Stimulated activated CD8-positive, alpha-beta memory T cell treated with anti-CD3 and anti-CD28 coated beads, Interleukin-2, amount 100 ng/mL, for 48 hours (primary cell): ENCODE measurements at regions not wholly inside any gene's neighbourhood (a gene's known extent, or its start where the extent isn't known, plus 50 kb on each side); places are given as distances from the start of the nearest gene placed in this dataset.

Source experiments
- DNase-seq, 2 donors: peaks; one replicate each; pipeline ENCODE4 v3.0.0-alpha.2; 2020; ENCODE audit warnings: low read depth in 2 of 2

GRCh38 chr17:77725846-77726245, 232.7 kb upstream of the TNRC6C start:
- DNase-seq, result no peak

- no peak for DNase-seq
These were observed 231.9 kb upstream of the TNRC6C start for GRCh38 chr17:77726549-77727006.

- no peak for DNase-seq
These were observed 231.4 kb upstream of the TNRC6C start for GRCh38 chr17:77727037-77727615.

DNA sequence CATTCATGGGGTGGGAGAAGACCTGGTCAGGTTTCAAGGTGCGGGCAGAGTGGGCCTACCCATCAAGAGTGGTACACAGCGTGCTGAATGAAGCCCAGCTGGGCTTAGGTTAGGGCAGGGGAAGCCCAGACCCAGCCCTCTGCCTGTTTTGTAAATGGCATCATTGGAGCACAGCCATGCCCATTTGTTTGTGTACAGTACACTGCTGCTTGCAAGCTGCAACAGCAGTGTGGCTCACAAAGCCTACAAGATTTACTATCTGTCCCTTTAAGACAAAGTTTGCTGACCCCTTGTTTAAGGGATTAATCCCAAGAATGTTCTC, 230.1 kb upstream of the TNRC6C start:
- DNase-seq, result no peak

GRCh38 chr17:77728871-77729270, 229.6 kb upstream of the TNRC6C start:
- DNase-seq, result no peak

DNA sequence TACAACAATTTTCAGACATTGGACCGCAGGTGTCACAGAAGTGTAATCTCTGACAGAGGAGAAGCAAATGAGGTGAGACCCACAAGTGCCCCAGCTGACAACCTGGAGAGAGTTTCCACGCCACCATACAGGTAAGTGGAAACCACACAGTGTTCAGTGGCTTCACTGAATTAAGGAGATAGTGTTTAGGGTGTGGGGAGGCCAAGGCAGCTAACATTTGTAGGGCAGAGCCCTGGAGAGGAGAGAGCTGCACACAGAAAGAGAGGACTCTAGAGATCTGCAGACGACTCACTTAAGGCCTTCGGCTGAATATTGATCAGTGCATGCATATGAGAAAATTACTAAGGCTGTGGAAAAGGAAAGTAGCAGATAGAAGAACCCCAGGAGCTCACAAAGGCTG, 228.9 kb upstream of the TNRC6C start:
- no peak for DNase-seq

DNA sequence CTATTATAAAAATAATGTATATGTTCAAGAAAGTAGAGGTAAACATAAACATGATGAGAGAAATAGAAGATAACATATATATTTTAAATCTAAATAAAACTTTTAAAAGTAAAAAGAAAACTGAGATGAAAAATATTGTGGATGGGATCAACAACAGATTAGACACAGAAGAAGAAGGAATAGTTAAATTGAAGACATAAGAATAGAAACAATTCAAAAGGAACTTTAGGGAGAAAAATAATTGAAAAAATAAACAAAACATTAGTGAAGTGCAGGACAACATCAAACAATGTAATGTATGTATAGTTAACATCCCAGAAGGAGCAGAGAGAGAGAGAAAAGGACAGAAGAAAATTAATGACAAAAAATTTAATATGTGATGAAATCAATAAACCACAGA, 228.1 kb upstream of the TNRC6C start:
- no peak for DNase-seq

- DNase-seq, result no peak
These were observed 224.8 kb upstream of the TNRC6C start for GRCh38 chr17:77733576-77734296.

DNA sequence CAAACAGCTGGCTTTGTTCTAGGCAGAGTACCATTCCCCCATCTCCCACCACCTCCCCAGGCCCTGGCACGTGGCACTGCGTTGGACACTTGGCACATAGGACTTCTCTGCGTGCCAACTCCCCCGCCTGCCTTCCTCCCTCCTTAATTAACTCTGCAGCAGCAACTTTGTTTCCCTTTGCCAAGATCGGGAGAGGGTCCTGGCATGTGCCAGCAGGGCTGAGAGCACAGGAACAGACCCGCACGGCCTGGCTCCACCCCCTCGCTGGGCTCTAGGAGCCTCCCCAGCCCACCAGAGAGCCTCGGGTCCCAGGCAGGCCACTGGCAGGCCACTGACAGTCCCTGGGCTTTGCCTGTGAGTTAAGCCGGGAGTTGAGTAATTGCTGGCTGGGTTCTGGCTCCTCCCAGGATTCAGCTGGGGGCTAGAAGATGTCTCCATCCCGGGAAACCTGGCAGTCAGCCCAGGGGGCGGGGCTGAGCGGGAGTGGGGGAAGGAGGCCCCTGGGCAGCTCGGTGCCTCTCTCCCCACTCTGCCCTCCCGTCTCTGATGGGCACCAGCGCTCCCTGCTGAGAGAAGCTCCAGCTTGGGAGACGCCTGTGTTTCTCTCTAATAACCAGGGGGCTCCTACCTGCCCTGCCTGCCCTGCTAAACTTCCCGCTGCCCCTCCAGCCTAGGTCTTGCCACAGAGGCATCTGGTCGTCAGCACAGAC, 224.0 kb upstream of the TNRC6C start:
- DNase-seq, result no peak

DNA sequence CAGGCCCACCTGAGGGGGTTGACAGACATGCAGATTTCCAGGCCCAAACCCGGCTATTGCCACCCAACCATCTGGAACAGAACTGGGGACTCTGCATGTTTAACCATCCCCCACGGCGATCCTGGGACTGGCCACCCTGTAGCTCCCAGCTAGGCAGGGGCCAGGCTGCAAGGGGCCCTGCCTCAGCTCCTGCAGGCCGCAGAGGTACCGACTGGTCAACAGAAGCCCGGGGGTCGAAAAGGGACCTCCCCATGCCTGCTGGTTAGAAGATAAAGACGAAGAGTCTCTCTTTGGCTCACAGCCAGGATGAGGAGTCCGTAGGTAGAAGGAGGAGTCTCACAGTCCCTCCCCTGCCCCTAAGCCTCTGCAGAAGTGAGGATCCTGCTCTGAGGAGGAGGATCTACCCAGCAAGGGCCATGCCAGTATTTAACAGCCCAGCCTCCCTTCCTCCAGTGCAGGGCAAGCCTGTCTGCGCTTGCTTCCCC, 223.4 kb upstream of the TNRC6C start:
- no peak for DNase-seq

DNA sequence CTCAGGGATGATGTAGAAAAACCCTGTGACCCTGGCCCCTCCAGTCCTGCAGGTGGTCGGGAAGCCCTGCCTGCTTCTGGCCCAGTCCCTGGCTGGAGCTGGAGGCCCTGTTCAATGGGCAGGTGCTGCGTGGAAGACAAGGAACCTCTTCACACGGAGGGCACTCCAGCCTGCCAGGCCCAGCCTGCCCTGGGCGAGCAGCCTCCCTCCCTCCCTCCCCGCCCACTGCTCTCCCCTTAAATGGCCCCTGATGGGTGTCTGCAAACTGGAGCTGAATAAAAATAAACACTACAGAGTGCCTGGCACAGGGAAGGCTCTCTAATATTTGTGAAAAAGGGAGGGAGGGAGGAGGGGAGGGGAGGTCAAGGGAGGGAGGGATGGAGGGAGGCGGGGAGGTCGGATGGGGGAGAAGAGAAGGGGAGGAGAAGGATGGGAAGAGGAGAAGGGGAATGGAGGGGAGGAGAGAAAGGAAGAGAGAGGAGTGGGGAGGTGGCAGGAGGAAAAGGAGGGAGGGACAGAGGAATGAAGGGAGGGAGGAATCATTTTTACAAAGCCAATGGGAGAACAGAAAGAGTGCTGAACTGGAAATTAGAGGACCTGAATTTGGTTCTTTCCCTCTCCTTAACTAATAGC, 222.8 kb upstream of the TNRC6C start:
- DNase-seq, result no peak

- DNase-seq, result no peak
These were observed 222.3 kb upstream of the TNRC6C start for GRCh38 chr17:77736199-77736585.

- DNase-seq, result no peak
These were observed 221.8 kb upstream of the TNRC6C start for GRCh38 chr17:77736721-77737120.

DNA sequence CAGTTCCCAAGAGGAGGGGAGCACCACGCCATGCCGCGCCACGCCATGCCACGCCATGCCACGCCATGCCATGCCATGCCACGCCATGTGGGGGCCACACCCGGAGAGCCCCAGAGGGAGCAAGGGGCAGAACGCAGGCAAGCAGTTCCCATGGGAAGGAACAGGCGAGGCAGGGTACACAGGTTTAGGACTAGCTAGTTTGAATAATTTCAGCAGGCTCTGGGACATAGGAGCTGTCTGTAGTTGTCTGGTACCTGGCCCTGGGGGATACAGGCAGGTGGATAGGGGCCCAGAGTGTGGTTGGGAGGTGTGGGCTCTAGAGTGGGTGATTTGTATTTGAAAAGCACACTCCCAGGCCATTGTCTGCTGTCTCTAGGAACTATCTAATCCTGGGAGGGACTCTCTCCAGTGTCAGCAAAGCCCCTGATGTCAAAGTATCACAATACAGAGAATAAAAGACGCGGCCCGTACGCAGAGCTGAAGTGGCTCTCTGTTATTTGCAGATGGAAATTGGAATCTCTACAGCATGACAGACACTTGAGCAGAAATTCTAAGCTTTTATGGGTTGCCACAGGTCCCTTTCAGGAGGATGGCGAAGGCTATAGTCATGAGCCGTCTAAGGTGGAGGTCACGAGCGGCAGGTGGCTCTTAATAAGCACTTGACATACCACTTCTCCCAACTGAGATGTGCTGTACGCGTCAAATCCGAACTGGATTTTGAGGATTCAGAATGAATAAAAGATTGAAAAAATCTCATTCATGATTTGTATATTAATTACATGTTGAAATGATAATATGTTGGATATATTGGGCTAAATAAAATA, 220.8 kb upstream of the TNRC6C start:
- no peak for DNase-seq

DNA sequence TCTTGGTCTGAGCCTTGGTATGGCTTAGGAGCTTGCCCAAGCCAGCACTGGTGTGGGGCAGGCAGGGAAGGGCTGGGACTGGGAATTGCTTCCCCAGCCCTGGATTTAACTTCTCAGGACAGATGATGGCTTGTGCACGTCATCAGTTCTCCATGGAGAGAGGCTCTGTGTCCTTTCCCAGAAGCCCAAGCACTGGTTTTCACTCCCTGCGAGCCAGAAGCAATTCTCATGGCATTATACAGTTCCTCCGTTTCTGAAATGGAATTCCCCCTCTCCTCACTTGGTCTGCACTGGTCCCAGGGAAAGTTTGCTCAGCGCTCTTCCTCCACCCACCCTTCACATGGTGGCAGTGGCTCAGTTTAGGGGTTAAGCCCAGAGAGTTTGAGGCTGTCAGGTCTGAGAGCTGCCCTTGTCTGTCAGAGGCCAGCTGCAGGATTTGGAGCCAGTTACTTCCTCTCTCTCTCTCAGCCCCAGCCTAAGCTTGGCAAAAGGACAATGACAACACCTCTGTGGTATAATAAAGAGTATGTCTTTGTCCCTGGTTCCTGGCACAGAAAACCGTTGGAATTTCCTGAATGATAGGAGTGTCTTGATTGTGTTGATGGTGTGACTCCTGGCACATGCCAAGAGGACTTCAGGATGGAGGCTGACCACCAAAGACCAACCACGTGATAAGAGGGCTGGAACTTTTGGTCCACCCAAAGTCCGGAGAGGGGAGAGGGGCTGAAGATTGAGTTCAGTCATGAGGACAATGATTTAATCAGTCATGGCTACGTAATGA, 219.6 kb upstream of the TNRC6C start:
- no peak for DNase-seq

GRCh38 chr17:77740481-77740880, 218.0 kb upstream of the TNRC6C start:
- DNase-seq, result no peak

GRCh38 chr17:77741109-77741508, 217.4 kb upstream of the TNRC6C start:
- peak in 1 of 2 donors; percentile 10 for DNase-seq

- no peak for DNase-seq
These were observed 215.9 kb upstream of the TNRC6C start for GRCh38 chr17:77742579-77742978.

DNA sequence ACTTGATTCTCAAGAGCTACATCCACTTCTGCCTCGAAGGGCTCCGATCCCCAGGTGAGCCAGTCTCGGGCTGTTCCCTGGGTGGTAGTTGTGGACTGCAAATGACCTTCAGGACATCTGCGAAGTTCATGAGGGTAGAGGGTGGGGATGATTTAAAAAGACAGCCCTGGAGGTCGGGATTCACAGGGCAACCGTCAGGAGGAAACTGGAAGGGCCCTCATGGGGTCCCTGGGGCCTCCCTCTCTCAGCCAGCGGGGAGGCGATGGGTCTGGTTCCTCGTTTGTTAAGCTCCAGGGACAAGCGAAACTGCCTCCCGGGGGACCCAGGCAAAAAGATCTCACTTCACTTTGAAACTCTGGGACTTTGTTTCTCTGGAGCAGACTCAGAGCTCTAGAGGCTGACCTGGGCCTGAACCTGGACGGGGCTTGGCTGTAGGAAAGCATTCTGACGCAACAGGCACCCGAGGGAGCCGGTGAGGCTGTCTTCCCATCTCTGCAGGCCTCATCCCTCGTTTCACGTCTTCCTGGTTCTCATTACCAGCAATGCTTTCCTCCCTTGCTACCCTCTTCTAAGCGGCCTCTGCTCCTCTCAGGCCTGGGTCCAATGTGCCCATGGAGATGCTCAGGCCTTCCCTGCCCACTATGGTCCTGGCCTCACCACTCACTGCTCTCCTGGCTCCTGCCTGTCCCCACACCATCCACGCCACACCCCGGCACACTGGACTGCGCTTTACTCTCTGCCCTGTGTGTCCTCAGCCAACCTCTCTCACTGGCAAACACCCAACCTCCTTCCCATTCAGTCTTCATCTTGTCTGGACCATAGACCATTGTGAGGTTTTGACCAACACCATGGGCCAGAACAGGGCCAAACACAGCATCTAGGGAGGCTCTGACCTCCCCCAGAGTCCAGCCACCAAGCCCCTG, 214.2 kb upstream of the TNRC6C start:
- no peak for DNase-seq

DNA sequence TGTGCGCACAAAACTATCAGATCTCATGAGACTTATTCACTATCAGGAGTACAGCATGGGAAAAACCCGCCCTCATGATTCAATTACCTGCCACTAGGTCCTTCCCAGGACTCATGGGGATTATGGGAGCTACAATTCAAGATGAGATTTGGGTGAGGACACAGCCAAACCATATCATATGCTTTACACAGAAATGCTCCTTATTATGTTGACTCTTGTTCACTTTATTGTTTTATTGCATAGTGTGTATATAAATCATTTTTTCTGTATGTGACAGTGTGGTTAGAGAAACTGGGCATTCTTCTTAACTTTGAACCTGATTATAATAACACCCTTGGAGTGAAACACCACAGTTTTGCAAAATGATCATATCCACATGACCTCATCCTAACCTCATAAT, 212.8 kb upstream of the TNRC6C start:
- no peak for DNase-seq
